GM21737 (cell line): ENCODE measurements at regions not wholly inside any gene's neighbourhood (a gene's known extent, or its start where the extent isn't known, plus 50 kb on each side); places are given as distances from the start of the nearest gene placed in this dataset.

ENCODE experiments used
- ATAC-seq: cut with Tn5 transposase; IDR thresholded peaks from one replicate; pipeline ENCODE4 v1.9.1; 2021; ENCODE audit warnings: mild to moderate bottlenecking, moderate library complexity; ENCODE audit not compliant: unreplicated experiment

DNA sequence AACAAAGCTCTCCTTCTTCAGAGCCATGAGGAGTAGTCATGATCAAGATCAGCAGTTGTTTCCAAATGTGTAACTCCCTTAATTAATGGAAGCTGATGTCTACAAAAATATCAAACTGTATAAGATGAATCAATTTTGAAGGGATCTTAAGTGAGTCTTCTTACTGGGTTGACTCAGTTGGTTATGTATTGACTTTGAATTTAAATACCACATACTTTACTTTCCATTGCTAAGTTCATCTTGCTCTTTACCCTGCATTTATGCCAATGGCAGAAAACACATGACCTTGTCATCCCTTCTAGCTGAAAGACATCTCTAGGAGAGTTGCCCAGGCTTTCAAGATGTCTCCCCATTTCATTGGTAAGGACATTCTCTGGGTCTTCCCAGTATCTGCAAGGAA is 123.2 kb upstream of the STMND1 start:
- ATAC-seq = no peak

DNA sequence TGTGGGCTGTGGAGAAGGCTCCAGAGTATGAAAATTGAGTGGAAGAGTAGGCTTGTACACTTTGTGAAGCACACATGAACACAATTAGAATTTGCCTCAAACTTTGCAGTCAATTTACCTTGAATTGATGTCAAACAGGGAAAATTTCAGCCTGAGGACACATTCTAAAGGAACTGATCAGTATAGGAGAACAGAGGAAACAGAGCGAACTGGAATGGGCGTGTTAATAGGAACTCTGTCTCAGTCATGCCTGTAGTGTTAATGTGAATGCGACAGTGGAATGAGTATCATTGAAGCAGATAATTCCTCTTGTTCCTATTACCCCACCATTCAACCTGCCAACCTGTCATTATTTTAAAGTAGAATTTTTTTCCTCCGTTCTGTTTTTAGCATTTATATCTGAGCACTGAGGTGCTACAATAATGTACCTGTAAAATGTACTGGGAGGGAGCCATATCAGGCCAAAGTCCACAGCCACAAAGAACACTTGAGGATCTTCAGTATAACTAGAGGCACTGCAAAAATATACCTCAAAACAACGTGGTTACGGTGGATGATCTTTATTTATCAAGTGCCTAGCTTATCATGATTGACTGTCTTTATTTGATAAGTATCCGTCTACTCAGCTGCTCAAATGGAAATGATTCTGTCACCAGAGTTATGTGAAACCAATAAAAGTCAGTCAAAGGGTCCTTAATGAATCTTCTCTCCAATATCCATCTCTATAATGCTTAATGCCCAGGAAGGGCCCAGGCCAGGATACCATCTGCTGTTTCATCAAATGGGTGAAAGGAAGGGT is 125.3 kb upstream of the STMND1 start:
- no peak for ATAC-seq

DNA sequence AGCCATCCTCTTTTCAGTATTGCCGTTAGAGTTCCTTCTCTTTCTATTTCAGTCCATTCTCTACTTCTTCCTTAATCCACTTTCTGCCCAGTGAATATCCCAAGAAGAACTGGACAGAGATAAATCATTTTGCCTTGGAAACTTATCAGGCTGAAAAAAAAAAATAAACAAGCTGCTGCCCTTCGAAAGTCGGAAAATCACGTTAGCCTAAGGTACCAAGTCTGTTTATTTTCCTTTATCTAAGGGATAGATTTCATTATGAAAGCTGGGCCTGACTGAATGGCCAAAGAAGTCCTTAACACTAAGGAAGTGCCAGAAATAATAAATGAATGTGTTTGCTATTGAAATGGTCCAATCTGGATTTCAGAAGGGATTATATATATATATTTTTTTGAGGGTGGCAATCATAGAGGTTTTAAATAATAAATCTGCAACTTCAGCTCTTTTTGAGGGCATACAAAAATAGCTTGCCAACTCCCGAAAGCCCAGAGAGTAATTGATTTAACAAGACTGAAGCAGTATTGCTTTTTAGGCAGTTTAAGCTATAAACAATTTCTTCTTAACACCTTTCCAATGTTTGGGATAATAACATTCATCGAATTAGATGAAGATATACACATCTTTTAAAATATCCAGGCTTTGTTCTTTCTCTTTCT is 127.0 kb upstream of the STMND1 start:
- ATAC-seq = no peak

DNA sequence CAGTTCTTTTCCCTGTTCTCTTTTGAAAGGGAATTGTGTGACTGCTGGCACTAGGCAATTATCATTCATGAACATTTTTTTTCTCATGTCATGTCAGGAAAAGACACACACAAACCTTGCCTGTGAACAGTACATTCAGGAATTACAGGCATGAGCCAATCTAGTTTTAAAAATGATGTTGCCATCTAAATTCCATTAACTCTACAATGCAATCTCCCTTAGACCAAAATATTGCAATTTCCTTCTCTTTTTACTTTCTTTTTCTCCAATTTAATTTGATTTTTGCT is 127.5 kb upstream of the STMND1 start:
- no peak for ATAC-seq

DNA sequence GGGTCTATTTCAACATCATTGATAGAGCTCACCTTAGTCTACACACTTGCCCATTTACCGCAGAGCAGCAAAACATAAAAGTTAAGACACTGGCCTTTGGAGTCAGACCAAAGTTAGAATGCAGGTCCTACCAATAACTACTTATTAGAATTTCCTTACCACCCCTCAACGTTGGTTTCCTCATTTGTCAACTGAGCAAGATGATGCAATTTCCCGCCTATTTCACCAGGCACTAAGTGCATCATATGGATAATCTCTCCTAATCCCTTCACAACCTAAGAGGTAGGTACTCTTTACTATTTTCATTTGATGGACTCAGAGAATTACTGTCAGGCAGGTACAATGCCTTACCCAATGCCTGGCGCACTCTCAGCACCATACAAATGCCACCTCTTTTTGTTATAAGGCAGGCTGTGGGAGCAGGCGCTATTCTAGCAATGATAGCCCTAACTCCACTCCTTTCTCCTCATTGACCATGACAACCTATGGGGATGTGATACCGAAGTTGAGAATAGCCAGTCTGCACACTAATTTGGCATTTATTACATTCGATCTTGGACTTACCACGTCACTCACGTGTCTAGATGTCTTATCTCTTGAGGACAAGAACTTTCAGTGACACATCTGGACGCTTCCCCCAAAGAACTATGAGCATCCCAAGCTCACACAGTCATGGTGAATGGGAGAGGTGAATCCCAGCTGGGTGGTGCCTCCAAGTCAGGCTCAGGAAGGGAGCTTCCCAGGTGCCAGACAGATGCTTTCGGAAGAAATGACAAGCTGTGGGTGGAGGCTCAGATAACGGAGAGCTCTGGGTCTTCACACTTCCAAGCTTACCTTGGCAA is 128.1 kb upstream of the STMND1 start:
- ATAC-seq = no peak

- ATAC-seq = no peak
Observed at GRCh38 chr6:16973051-16973450, 128.8 kb upstream of the STMND1 start.

GRCh38 chr6:16972535-16972934 is 129.3 kb upstream of the STMND1 start:
- ATAC-seq = no peak

DNA sequence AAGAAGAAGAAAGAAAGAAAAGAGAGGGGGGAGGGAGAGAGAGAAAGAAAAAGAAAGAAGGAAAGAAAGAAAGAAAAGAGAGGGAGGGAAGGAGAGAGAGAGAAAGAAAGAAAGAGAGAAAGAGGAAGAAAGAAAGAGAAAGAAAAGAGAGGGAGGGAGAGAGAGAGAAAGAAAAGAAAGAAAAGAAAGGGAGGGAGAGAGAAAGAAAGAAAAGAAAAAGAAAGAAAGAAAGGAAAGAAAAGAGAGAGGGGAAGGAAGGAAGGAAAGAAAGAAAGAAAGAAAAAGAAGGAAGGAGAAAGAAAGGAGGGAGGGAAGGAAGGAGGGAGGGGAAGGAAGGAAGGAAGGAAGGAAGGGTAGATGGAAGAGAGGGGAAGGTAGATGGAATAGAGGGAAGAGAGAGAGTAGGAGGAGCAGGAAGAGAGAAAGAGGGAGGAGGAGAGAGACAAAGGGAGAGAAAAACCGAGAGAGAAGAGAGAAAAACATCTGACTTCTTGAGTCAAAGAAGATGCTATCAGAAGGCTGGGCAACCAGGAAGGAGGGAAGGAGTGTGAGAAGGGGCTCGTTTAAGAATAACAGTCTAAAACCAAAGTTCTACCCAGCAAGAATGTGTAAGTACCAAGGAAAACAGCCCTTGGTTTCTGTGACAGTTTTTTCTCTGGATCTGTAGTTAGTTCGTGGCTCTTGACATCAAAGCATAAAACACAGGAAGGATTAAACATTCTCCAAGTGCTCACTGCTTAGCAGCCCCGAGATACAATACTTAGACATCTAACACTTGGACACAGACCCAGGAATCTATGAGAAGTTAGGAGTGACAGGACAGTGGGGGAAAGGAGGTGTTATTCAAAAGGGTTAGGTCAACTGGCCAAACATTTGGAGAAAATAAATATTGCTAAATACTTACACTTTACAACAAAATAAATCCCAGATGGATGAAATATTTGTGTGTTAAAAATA is 131.9 kb upstream of the STMND1 start:
- no peak for ATAC-seq

DNA sequence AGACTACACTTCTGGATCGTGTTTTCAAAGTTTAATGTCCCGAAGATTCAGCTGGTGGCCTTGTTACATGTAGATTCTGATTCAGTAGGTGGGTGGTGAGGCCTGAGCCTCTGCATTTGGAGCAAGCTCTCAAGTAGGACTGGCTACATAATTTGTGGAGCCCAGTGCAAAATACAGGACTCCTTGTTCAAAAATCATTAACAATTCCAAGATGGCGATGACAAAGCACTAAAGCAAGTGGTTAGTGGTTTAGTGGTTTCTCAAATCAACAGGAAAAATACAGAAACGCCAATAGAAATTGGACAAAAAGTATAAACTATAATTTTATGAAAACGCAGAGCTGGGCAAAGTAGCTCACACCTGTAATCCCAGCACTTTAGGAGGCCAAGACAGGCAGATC is 133.7 kb upstream of the STMND1 start:
- no peak for ATAC-seq

GRCh38 chr6:16967470-16967817 is 134.4 kb upstream of the STMND1 start:
- ATAC-seq = no peak

DNA sequence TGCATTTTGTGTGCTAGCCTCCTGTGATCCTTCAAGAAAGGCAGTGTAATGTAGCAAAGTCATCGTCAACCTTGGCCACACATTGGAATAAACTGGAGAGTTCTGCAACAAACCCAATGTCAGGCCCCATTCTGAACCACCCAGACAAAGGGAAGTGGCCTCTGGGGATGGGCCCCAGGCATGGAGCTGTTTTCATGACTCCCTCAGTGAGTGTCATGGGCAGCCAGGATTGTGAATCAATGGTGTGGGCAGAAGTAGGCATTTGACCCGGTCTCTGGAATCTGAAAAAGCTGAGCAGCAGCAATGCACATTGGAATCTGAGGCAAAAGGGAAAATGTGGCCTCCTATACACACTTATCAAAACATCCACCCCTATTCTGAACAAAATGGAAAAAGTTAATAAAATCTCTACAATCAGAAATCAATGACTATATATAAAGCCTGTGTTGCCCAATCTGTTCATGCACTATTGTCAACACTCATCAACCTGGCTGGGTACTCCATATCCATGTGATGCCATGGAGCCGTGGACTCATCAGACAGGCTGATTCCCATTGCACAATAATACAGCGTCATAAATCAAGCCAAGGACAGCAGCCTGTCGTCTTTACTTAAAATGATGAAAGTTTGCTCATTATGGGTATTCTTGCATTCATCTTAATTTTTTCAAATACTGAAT is 134.9 kb upstream of the STMND1 start:
- ATAC-seq = no peak

DNA sequence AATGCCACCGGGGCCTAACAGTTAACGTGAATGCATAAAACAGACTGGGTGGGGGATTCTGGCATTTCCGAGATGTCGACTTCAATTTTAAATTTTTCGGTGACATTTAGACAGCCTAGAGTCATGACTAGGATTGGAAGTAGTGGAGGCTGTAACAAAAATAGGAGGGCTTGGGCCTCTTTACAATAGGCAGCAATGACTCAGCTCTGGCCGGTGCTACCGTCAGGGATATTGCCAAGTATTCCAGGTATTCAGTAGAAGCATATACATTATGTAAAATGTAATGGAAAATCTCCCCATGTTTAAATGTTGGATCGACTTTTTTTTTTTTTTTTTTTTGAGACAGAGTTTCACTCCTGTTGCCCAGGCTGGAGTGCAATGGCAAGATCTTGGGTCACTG is 136.2 kb upstream of the STMND1 start:
- ATAC-seq = no peak

- no peak for ATAC-seq
Observed at GRCh38 chr6:16964553-16965499, 137.0 kb upstream of the STMND1 start.

DNA sequence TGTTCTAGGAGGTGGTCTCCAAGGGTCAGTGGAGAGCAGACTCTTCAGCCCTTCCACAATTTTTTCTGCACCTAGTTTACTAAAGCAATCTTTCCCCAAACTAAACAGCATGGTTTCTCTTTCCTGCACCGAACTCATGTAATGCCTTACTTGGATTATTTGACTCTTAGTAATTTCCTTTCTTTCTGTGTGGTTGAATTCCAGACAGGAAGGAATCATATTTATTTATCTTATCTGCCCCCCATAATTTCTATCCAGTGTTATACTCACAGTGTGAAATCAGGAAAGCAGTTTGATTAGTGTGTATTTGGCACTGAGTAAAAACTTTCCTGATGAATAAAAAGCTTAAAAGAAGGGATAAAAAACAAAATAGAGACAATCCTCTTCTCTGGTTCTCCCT is 140.3 kb upstream of the STMND1 start:
- no peak for ATAC-seq

GRCh38 chr6:16959789-16960188 is 142.1 kb upstream of the STMND1 start:
- no peak for ATAC-seq

GRCh38 chr6:16956361-16956760 is 145.5 kb upstream of the STMND1 start:
- no peak for ATAC-seq

DNA sequence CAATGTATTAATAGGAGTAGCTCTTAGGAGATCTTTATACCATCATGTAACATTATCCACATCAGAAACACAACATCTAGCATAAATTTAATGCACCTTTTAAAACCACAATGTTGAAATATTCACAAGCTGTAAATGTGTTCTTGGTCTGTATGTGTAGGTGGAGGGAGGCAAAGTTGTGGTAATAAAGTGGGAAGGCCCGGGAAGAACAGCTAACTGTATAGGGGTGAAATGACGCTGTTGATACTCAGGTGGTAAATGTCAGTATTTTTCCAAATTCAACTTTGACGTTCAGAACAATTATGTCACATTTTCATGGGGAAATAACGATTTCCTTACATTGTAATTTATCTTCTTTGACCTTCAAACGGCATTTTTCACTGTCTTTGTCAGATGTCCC is 146.0 kb upstream of the STMND1 start:
- ATAC-seq = no peak

DNA sequence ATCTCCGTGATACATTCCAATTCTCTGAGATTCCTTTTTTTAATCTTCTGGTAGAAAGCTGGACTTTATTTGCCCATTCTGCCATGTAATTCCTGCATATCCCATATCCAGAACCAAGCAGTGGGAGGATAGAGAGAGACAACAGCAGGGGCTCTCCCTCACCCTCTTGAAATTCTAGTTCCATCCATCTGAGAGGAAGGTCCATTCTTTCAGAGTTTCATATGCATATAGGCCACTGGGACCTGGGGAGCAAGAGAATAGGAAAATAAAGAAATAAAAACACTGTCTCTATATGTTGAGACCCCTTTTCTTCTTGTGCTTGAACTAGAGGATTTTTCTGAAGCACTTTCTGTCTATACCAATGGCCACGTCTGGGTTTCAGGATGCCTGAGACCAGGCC is 147.9 kb upstream of the STMND1 start:
- ATAC-seq = no peak

GRCh38 chr6:16953446-16953845 is 148.4 kb upstream of the STMND1 start:
- ATAC-seq = no peak
